ENCODE measurements at regions not wholly inside any gene's neighbourhood (a gene's known extent, or its start where the extent isn't known, plus 50 kb on each side); places are given as distances from the start of the nearest gene placed in this dataset.

DNA sequence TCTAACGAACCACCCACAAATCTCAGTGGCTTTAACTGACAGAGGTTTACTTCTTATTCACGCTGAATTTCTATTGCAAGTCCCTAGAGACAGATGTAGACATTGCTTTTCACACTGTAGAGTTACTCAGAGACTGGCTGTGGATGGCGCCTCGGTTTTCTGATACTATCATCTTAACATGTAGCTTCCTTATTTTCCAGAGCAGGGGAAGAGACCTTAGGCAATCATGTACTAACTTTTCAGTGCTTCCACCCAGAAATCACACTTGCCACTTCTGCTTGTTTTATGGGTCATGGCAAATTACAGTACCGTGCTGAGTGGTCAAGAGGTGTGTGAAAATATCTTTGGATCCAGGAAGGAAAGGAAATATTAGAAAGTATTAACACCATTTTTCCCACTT lies 65.4 kb downstream of the MAF start:
- TF ChIP-seq RNF2 (IDR thresholded peaks at IDR 0.05; ENCODE audit: borderline replicate concordance, low read depth, low read length, missing control alignments, poor library complexity, severe bottlenecking) (no peak), TAF1 (IDR thresholded peaks at IDR 0.05; ENCODE audit: low read depth, low read length) (no peak)

All from H1 (cell line).